BJ (cell line): ENCODE measurements at regions not wholly inside any gene's neighbourhood (a gene's known extent, or its start where the extent isn't known, plus 50 kb on each side); places are given as distances from the start of the nearest gene placed in this dataset.

ENCODE experiments used
- CTCF ChIA-PET: fragments of 350-600 bp; formaldehyde crosslinking; extraction: SDS; loops from one replicate; lab custom pipeline; 2021; ENCODE audit warnings: antibody characterized with exemption, inconsistent platforms; lab: Yijun Ruan, JAX
- POLR2A ChIA-PET: fragments of 300-600 bp; sonication (Branson Sonifier 250); formaldehyde crosslinking; extraction: SDS; loops from one replicate; lab custom pipeline; 2021; ENCODE audit warnings: antibody characterized with exemption; lab: Charles Lee
- DNase-seq: peaks from one replicate; pipeline ENCODE4 v3.0.0-alpha.2; 2011; ENCODE audit warnings: low read depth
- H3K27me3 ChIP-seq: 2 replicates; pipeline ENCODE4 v1.6.0; 2011; ENCODE audit warnings: low read length; ENCODE audit not compliant: control insufficient read depth, insufficient read depth
- H3K36me3 ChIP-seq: 2 replicates; pipeline ENCODE4 v1.5.1; 2011; ENCODE audit warnings: low read length; ENCODE audit not compliant: control insufficient read depth, insufficient read depth
- H3K4me3 ChIP-seq: 2 replicates; pipeline ENCODE4 v1.5.1; 2011; ENCODE audit warnings: low read depth, mild to moderate bottlenecking, control low read depth, low read length
- TF ChIP-seq, protein P1 (sequence below): IDR thresholded peaks from 2 replicates; pipeline ENCODE4 v1.5.1; 2011; ENCODE audit warnings: low read depth, mild to moderate bottlenecking, control low read depth, inconsistent platforms, low read length, moderate library complexity; ENCODE audit not compliant: insufficient read depth

DNA sequence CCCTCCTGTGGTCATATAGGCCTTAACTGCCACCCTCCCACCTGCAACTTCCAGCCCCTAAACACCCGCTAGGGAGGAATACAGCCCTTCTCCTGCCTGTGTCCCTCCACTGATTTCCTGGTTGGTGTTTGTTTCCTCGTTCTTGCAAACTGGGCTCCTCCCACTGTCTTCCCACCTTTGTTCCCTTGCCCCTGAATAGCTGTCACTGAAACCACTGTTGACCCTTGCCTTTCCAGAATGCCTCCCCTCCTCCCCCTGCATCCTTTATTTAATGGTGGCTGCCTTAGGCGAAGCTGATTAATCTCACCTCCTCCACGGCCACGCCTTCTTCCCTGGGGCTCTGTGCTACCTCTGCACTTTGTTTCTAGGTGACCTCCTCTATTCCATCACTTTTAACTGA lies 626.7 kb downstream of the BNC2 start:
- DNase-seq: no peak
- ChIA-PET POLR2A (interaction anchor here (0.6 kb wide), 1 partner anchor 24 kb away, joined by 4 read pairs; no protein-coding TSS in a partner anchor), CTCF (interaction anchor here (1.0 kb wide), 1 partner anchor 10 kb away, joined by 3 read pairs; no protein-coding TSS in a partner anchor)
- Histone ChIP-seq H3K27me3 (no peaks in the 10 kb centered on the region), H3K4me3 (no peak overlapping the region), H3K36me3 (no peaks in the 10 kb centered on the region)
- TF ChIP-seq, protein P1, sequence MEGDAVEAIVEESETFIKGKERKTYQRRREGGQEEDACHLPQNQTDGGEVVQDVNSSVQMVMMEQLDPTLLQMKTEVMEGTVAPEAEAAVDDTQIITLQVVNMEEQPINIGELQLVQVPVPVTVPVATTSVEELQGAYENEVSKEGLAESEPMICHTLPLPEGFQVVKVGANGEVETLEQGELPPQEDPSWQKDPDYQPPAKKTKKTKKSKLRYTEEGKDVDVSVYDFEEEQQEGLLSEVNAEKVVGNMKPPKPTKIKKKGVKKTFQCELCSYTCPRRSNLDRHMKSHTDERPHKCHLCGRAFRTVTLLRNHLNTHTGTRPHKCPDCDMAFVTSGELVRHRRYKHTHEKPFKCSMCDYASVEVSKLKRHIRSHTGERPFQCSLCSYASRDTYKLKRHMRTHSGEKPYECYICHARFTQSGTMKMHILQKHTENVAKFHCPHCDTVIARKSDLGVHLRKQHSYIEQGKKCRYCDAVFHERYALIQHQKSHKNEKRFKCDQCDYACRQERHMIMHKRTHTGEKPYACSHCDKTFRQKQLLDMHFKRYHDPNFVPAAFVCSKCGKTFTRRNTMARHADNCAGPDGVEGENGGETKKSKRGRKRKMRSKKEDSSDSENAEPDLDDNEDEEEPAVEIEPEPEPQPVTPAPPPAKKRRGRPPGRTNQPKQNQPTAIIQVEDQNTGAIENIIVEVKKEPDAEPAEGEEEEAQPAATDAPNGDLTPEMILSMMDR: no peak

DNA sequence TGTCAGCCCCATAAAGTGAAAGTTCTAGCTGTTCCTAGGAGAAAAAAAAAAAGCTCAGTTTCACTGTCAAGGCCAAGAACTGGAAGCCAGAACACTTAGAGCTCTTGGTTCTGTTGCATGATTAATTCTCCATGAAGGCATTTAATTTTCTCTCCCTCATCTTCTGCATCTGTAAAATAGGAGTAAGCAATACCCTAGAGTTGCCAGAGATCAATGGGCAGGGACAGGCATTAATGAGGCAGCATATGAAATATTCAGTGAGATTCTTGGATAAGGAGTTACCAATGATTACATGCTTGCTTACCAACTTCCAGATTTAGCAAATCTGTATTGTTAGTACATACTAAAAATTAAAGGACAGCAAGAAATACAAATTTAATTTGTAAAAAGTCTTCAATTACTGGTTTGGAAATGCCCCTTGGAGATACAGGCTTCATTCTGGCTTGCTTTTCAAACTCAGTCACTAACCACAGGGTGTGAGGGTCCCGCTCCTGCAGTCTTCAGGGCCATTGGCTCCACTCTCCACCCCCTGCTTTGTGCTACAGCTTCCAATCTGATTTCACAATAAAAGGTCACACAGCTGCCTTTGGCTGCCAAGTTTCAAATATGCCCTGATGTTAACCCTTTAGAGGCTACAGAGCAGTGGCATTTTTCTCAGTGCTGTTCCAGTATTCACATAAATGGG lies 624.6 kb downstream of the BNC2 start:
- Histone ChIP-seq H3K4me3 (no peak overlapping the region), H3K27me3 (no peaks in the 10 kb centered on the region), H3K36me3 (no peaks in the 10 kb centered on the region)
- CTCF ChIA-PET: interaction anchor here (0.9 to 3.0 kb wide), 3 partner anchors 12 to 50 kb away, joined by 3 to 15 read pairs (median 4); no protein-coding TSS in a partner anchor
- POLR2A ChIA-PET: interaction anchor here (0.6 kb wide), 1 partner anchor 107 kb away, joined by 3 read pairs; no protein-coding TSS in a partner anchor
- no peak for DNase-seq
- TF ChIP-seq, protein P1: no peak

DNA sequence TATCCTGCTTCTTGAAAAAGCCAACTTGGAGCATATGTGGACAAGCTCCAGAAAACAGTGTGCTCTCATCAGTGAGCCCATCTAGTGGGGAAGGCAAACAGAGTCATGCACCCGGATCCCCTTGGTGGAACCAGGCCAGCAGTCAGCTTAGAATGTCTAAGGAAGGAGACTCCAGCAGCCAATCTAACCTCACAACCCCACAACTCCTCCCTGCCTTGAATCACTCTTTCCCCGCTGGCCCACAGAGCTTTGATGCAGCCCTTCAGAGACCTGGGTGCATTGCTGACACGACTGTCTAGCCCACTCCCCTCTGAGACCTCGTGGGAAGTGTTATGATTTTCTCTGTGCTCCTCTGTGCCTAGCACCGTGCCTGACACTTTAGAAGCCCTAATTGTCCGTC lies 623.7 kb downstream of the BNC2 start:
- CTCF ChIA-PET: interaction anchor here (0.9 to 3.0 kb wide), 2 partner anchors 11 to 51 kb away, joined by 3 to 15 read pairs; no protein-coding TSS in a partner anchor
- POLR2A ChIA-PET: no interaction called here
- H3K27me3 ChIP-seq: no peaks in the 10 kb centered on the region
- TF ChIP-seq, protein P1: no peak
- no peaks in the 10 kb centered on the region for H3K36me3 ChIP-seq
- no peak overlapping the region for H3K4me3 ChIP-seq
- no peak for DNase-seq

DNA sequence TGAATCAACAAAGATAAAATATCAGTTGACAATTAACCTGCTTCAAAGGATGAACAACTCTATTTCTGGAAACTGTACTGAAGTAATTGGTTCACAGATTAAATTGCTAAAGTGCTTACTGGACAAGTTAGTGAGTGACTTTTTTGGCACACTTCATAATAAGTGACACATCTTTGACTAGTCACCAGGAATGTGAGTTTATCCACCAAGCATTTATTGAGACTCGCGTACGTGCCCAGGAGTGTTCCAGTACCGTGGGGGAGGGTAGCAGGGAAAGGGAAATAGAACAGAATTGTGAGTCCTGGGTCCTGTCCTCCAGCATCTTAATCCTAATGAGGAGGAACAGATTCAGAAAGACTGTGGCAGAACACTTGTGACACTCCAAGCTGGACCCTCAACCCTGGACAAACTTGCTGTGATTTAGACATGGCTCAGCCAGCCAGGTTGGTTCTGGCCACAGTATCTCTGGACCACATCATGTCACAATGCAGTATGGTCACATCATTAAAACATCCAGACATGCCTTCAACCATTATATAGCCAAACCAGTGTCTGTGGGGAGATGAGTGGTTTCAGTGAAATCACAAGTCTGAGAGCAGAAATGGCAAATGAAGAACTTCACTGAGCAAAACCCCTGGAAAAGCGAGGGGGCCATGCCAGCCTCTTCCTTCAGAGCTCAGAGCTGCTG lies 623.1 kb downstream of the BNC2 start:
- Histone ChIP-seq H3K4me3 (no peak overlapping the region), H3K27me3 (no peaks in the 10 kb centered on the region), H3K36me3 (no peaks in the 10 kb centered on the region)
- TF ChIP-seq, protein P1: no peak
- DNase-seq: peak; percentile 63
- ChIA-PET POLR2A (no interaction called here), CTCF (interaction anchor here (3.0 kb wide), 1 partner anchor 10 kb away, joined by 15 read pairs; no protein-coding TSS in a partner anchor)

DNA sequence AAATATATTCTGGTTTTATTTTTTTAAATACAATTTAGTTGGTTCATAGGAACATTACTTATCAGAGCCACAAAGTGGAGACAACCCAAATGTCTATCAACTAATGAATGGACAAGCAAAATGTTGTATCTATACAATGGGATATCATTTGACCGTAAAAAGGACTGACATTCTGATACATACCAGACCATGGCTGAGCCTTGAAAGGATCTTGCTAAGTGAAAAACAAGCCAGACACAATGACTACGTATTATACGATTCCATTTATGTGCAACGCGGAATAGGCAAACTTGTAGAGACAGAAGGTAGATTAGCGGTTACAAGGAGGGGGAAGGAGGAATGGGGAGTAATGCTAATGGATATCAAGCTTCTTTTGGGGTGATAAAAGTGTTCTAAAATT lies 621.6 kb downstream of the BNC2 start:
- CTCF ChIA-PET: interaction anchor here (0.8 to 3.0 kb wide), 3 partner anchors 9 to 110 kb away, joined by 3 to 15 read pairs (median 3); no protein-coding TSS in a partner anchor

More for the DNA sequence above, 621.6 kb downstream of the BNC2 start:
- H3K36me3 ChIP-seq: no peaks in the 10 kb centered on the region
- no peak for DNase-seq
- POLR2A ChIA-PET: no interaction called here
- H3K27me3 ChIP-seq: no peaks in the 10 kb centered on the region
- no peak overlapping the region for H3K4me3 ChIP-seq
- TF ChIP-seq, protein P1: no peak
